IMR-90 (cell line): ENCODE measurements at regions not wholly inside any gene's neighbourhood (a gene's known extent, or its start where the extent isn't known, plus 50 kb on each side); places are given as distances from the start of the nearest gene placed in this dataset.

Source experiments
- ATAC-seq: fragments of 200-7000 bp; cut with Tn5 transposase; 2 replicates; pipeline ENCODE4 v1.9.1; 2020; ENCODE audit warnings: low read depth, mild to moderate bottlenecking, moderate library complexity
- BruUV-seq: library from RNA; stranded (reverse); fragments of 400-500 nt; replicated peaks from 2 replicates; lab custom pipeline; 2021; lab: Mats Ljungman, UMichigan
- CTCF ChIA-PET: fragments of 300-600 bp; formaldehyde crosslinking; extraction: SDS; loops from one replicate; lab custom pipeline; 2021; ENCODE audit warnings: antibody characterized with exemption; lab: Yijun Ruan, JAX
- POLR2A ChIA-PET: fragments of 300-600 bp; sonication (Branson Sonifier 250); formaldehyde crosslinking; loops from one replicate; lab custom pipeline; 2022; ENCODE audit warnings: antibody characterized with exemption; ENCODE audit not compliant: unreplicated experiment; lab: Charles Lee
- DNase-seq: peaks from one replicate; pipeline ENCODE4 v3.0.0; 2013
- H2AFZ ChIP-seq: replicated peaks from 2 replicates; pipeline ENCODE3; 2013; ENCODE audit warnings: low read length, mild to moderate bottlenecking; ENCODE audit not compliant: poor library complexity
- H2AK5ac ChIP-seq: 2 replicates; pipeline ENCODE4 v1.6.1; 2013; ENCODE audit warnings: low read depth, low read length, inconsistent platforms
- H2AK9ac ChIP-seq: replicated peaks from 2 replicates; pipeline ENCODE3; 2013; ENCODE audit warnings: mild to moderate bottlenecking, low read depth, low read length, moderate library complexity; ENCODE audit not compliant: poor library complexity
- H2BK120ac ChIP-seq: 2 replicates; pipeline ENCODE4 v1.6.1; 2013; ENCODE audit warnings: low read depth, low read length, inconsistent platforms
- H2BK15ac ChIP-seq: 3 replicates; pipeline ENCODE4 v1.6.1; 2013; ENCODE audit warnings: low read depth, low read length, inconsistent platforms
- H2BK20ac ChIP-seq: 2 replicates; pipeline ENCODE4 v1.6.1; 2013; ENCODE audit warnings: low read depth, mild to moderate bottlenecking, inconsistent platforms, low read length, moderate library complexity
- H2BK5ac ChIP-seq: 2 replicates; pipeline ENCODE4 v1.6.1; 2013; ENCODE audit warnings: mild to moderate bottlenecking, low read depth, low read length, inconsistent platforms; ENCODE audit not compliant: poor library complexity, severe bottlenecking
- H3K14ac ChIP-seq: replicated peaks from 2 replicates; pipeline ENCODE4 v1.6.1; 2013; ENCODE audit warnings: low read depth, low read length, inconsistent platforms
- H3K18ac ChIP-seq: 2 replicates; pipeline ENCODE4 v1.6.1; 2013; ENCODE audit warnings: low read depth, low read length, control low read depth
- H3K23ac ChIP-seq: 2 replicates; pipeline ENCODE4 v1.6.1; 2013; ENCODE audit warnings: low read depth, low read length, inconsistent platforms
- H3K27ac ChIP-seq: 2 replicates; pipeline ENCODE4 v1.5.1; 2013; ENCODE audit warnings: mild to moderate bottlenecking, control low read depth, low read length; ENCODE audit not compliant: insufficient read depth
- H3K27me3 ChIP-seq: 2 replicates; pipeline ENCODE4 v1.6.1; 2013; ENCODE audit warnings: low read length; ENCODE audit not compliant: control insufficient read depth, insufficient read depth
- H3K36me3 ChIP-seq: 2 replicates; pipeline ENCODE4 v1.6.1; 2013; ENCODE audit warnings: low read length, mixed read lengths; ENCODE audit not compliant: control insufficient read depth, insufficient read depth
- H3K4ac ChIP-seq: 2 replicates; pipeline ENCODE4 v1.6.1; 2013; ENCODE audit warnings: low read depth, low read length, inconsistent platforms
- H3K4me1 ChIP-seq: 2 replicates; pipeline ENCODE4 v1.6.1; 2013; ENCODE audit warnings: low read length, mixed read lengths; ENCODE audit not compliant: control insufficient read depth, insufficient read depth
- H3K4me2 ChIP-seq: 2 replicates; pipeline ENCODE4 v1.6.1; 2013; ENCODE audit warnings: low read depth, mild to moderate bottlenecking, control low read depth, low read length, moderate library complexity
- H3K4me3 ChIP-seq: 2 replicates; pipeline ENCODE4 v1.5.1; 2013; ENCODE audit warnings: low read depth, mild to moderate bottlenecking, control low read depth, low read length, moderate library complexity; ENCODE audit not compliant: insufficient read depth
- H3K56ac ChIP-seq: 2 replicates; pipeline ENCODE4 v1.6.1; 2013; ENCODE audit warnings: low read length, inconsistent platforms; ENCODE audit not compliant: insufficient read depth; ENCODE audit errors: extremely low read depth
- H3K79me1 ChIP-seq, 2 experiments: 2 replicates each; pipeline ENCODE4 v1.6.1; 2013; ENCODE audit warnings: low read length in 2 of 2, inconsistent platforms in 1 of 2, low read depth in 1 of 2
- H3K9ac ChIP-seq: 2 replicates; pipeline ENCODE4 v1.6.1; 2013; ENCODE audit warnings: low read depth, low read length, control low read depth
- H3K9me1 ChIP-seq: 2 replicates; pipeline ENCODE4 v1.6.1; 2013; ENCODE audit warnings: low read length, inconsistent platforms; ENCODE audit not compliant: insufficient read depth
- H3K9me3 ChIP-seq: 2 replicates; pipeline ENCODE4 v1.6.1; 2013; ENCODE audit warnings: low read length; ENCODE audit not compliant: control insufficient read depth, insufficient read depth
- H4K20me1 ChIP-seq: 2 replicates; pipeline ENCODE4 v1.6.1; 2013; ENCODE audit warnings: low read length, inconsistent platforms; ENCODE audit not compliant: insufficient read depth
- H4K5ac ChIP-seq: 2 replicates; pipeline ENCODE4 v1.6.1; 2013; ENCODE audit warnings: mild to moderate bottlenecking, low read depth, low read length, control low read depth
- H4K8ac ChIP-seq, 2 experiments: 2 replicates each; pipeline ENCODE4 v1.6.1; 2013; ENCODE audit warnings: low read depth in 2 of 2, low read length in 2 of 2, control low read depth in 1 of 2, inconsistent platforms in 1 of 2
- H4K91ac ChIP-seq: 2 replicates; pipeline ENCODE4 v1.6.1; 2013; ENCODE audit warnings: low read depth, low read length, inconsistent platforms; ENCODE audit not compliant: insufficient read depth
- CEBPB ChIP-seq: IDR thresholded peaks from 2 replicates; pipeline ENCODE4 v1.6.1; 2012; ENCODE audit warnings: low read depth, low read length, improper control_type of control experiment
- CHD1 ChIP-seq: IDR thresholded peaks from 2 replicates; pipeline ENCODE4 v1.6.1; 2012; ENCODE audit warnings: low read depth, low read length, improper control_type of control experiment
- CTCF ChIP-seq: conservative IDR thresholded peaks from 2 replicates; pipeline ENCODE4 v1.5.1; 2012; ENCODE audit warnings: mild to moderate bottlenecking, low read depth, low read length, improper control_type of control experiment
- FOS ChIP-seq: fragments of 150-350 bp; IDR thresholded peaks from 2 replicates; pipeline ENCODE4 v1.6.1; 2016; ENCODE audit warnings: low read depth, low read length
- MAZ ChIP-seq: IDR thresholded peaks from 2 replicates; pipeline ENCODE4 v1.6.1; 2012; ENCODE audit warnings: low read depth, mild to moderate bottlenecking, low read length, improper control_type of control experiment, moderate library complexity, borderline replicate concordance
- MXI1 ChIP-seq: IDR thresholded peaks from 2 replicates; pipeline ENCODE4 v1.6.1; 2012; ENCODE audit warnings: low read depth, mild to moderate bottlenecking, low read length, moderate library complexity, borderline replicate concordance
- NFE2L2 ChIP-seq: fragments of 150-350 bp; IDR thresholded peaks from 2 replicates; pipeline ENCODE4 v1.6.1; 2016; ENCODE audit warnings: low read depth, mild to moderate bottlenecking, low read length
- POLR2A ChIP-seq: IDR thresholded peaks from 2 replicates; pipeline ENCODE4 v1.6.1; 2012; ENCODE audit warnings: mild to moderate bottlenecking, low read depth, low read length
- RAD21 ChIP-seq: IDR thresholded peaks from 2 replicates; pipeline ENCODE4 v1.6.1; 2012; ENCODE audit warnings: low read length, improper control_type of control experiment
- RCOR1 ChIP-seq: IDR thresholded peaks from 2 replicates; pipeline ENCODE4 v1.6.1; 2012; ENCODE audit warnings: mild to moderate bottlenecking, low read length, improper control_type of control experiment; ENCODE audit not compliant: insufficient replicate concordance
- RFX5 ChIP-seq: IDR thresholded peaks from 2 replicates; pipeline ENCODE4 v1.8.0; 2012; ENCODE audit warnings: low read depth, mild to moderate bottlenecking, low read length, moderate library complexity
- WGBS, 2 experiments: methylation state at CpG; one replicate each; pipeline versions ENCODE4 v1.1.5 to v1.1.7; 2013; ENCODE audit warnings: missing lambda C conversion rate in 2 of 2; ENCODE audit not compliant: insufficient read length in 1 of 2; ENCODE audit errors: extremely low coverage in 2 of 2; 5-methylcytosine and 5-hydroxymethylcytosine counted together
- dilution Hi-C: fragments of 300-500 bp; cut with HindIII; formaldehyde crosslinking; loops from one replicate; pipeline ENCODE4 v1.14.3; 2018; ENCODE audit warnings: low sequenced_read_pairs; ENCODE audit not compliant: unreplicated experiment
- in situ Hi-C: fragments of 300-500 bp; cut with MboI; formaldehyde crosslinking; loops from 3 replicates; pipeline ENCODE4 v1.14.3; 2019; ENCODE audit warnings: low sequenced_read_pairs, inconsistent platforms, mixed read lengths
- intact Hi-C: fragments of 100-400 bp; cut with micrococcal nuclease; formaldehyde crosslinking; loops from 2 replicates; pipeline ENCODE4 v1.10.0; 2022
- TF ChIP-seq, protein P1 (sequence below): fragments of 150-350 bp; IDR thresholded peaks from 2 replicates; pipeline ENCODE4 v1.6.1; 2016; ENCODE audit warnings: low read depth, mild to moderate bottlenecking, low read length, moderate library complexity, borderline replicate concordance

DNA sequence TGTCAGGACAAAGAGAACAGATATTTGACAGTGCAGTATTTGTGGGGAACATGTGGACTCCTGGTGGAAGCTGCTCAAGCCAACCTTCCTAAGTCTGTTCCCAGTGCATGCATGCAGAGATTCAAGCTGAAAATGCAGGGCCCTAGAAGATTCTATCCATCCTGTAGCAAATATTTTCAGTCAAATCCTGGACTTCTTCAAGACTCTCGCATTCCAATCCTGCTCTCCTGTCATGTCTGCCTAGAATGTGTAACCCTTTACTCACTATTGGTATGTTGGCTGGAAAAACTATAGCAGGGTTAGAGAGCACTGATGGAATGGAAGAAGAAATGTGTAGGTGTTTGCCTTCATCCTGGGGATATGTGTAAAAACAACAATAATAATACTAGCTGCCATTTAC is 385.6 kb upstream of the PKN2 start:
- H3K4me3 ChIP-seq = no peak overlapping the region
- DNase-seq (peak; percentile 4), ATAC-seq (no peak)
- no peaks in the 10 kb centered on the region for H3K9me3 ChIP-seq
- H3K9me1 ChIP-seq = no peaks in the 10 kb centered on the region
- intact Hi-C loops = no loop called here
- H4K91ac ChIP-seq = no peak overlapping the region
- H4K20me1 ChIP-seq = no peaks in the 10 kb centered on the region
- no peak overlapping the region for H4K8ac ChIP-seq
- H3K27ac ChIP-seq = no peak overlapping the region
- H3K18ac ChIP-seq = no peak overlapping the region
- ChIA-PET CTCF (no interaction called here), POLR2A (no interaction called here)
- no peak overlapping the region for H2BK120ac ChIP-seq
- no peak overlapping the region for H2AFZ ChIP-seq
- no peak overlapping the region for H2AK9ac ChIP-seq
- no peak overlapping the region for H2AK5ac ChIP-seq
- H3K4me2 ChIP-seq = no peak overlapping the region
- H3K27me3 ChIP-seq = no peaks in the 10 kb centered on the region
- no peaks in the 10 kb centered on the region for H3K4me1 ChIP-seq
- H3K56ac ChIP-seq = no peak overlapping the region
- H3K36me3 ChIP-seq = no peaks in the 10 kb centered on the region
- H3K9ac ChIP-seq = no peak overlapping the region
- no peaks in the 10 kb centered on the region for H3K79me1 ChIP-seq
- H2BK5ac ChIP-seq = no peak overlapping the region
- no peak overlapping the region for H3K4ac ChIP-seq
- no CpG with 5 or more reads among the region's 1 CpG for WGBS, 2 experiments
- H3K23ac ChIP-seq = no peak overlapping the region
- dilution Hi-C loops = no loop called here
- no peak for TF ChIP-seq MXI1
- TF ChIP-seq POLR2A = no peak
- TF ChIP-seq MAZ = no peak
- no peak for TF ChIP-seq RCOR1
- TF ChIP-seq CHD1 = no peak
- no peak for TF ChIP-seq RFX5
- TF ChIP-seq, protein P1, sequence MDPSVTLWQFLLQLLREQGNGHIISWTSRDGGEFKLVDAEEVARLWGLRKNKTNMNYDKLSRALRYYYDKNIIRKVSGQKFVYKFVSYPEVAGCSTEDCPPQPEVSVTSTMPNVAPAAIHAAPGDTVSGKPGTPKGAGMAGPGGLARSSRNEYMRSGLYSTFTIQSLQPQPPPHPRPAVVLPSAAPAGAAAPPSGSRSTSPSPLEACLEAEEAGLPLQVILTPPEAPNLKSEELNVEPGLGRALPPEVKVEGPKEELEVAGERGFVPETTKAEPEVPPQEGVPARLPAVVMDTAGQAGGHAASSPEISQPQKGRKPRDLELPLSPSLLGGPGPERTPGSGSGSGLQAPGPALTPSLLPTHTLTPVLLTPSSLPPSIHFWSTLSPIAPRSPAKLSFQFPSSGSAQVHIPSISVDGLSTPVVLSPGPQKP = no peak
- TF ChIP-seq FOS = no peak
- TF ChIP-seq CEBPB = no peak
- TF ChIP-seq RAD21 = no peak
- TF ChIP-seq CTCF = no peak
- TF ChIP-seq NFE2L2 = no peak
- no peak overlapping the region for H2BK15ac ChIP-seq
- no peak overlapping the region for H4K5ac ChIP-seq
- in situ Hi-C loops = loop anchor here (10.0 kb wide), 1 partner anchor 1164 kb away; no protein-coding TSS in a partner anchor
- BruUV-seq = no TSS peak
- H3K14ac ChIP-seq = no peak overlapping the region
- H2BK20ac ChIP-seq = no peak overlapping the region
